HL-60/S4 treated with phorbol 12-myristate 13-acetate at 8.2 ng/mL for 4 days and 3 days (cell line): ENCODE measurements at regions not wholly inside any gene's neighbourhood (a gene's known extent, or its start where the extent isn't known, plus 50 kb on each side); places are given as distances from the start of the nearest gene placed in this dataset.

Experiments used
- in situ Hi-C: fragments of 300-500 bp; cut with MboI; formaldehyde crosslinking; loops from 2 replicates; pipeline ENCODE4 v1.15.0; 2022; ENCODE audit warnings: low sequenced_read_pairs

GRCh38 chr2:12050396-12050795, 304.0 kb downstream of the LPIN1 start:
- in situ Hi-C loops: no loop called here

DNA sequence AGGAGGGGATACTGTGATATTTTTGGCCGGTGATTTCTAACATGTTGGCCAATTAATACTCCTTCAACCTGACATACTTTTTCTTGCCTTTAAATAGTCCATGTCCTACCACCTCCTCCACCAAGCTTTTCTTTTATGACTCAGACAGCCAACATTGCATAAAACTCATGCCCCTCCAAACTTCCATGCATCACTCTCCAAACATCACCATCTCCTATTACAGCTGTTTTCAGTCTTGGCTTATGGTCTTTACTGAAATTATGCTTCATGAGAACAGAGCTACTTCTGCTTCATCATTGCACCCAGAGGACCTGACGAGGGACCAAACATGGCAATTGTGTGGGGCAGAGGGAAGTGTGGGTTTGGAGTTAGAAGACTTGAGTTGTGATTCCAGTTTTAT, 305.4 kb downstream of the LPIN1 start:
- in situ Hi-C loops: no loop called here

GRCh38 chr2:12052796-12053195, 306.4 kb downstream of the LPIN1 start:
- in situ Hi-C loops: no loop called here

- in situ Hi-C loops: no loop called here
Measured at GRCh38 chr2:12054956-12055618, 308.7 kb downstream of the LPIN1 start.

GRCh38 chr2:12057436-12058166, 311.2 kb downstream of the LPIN1 start:
- in situ Hi-C loops: no loop called here

DNA sequence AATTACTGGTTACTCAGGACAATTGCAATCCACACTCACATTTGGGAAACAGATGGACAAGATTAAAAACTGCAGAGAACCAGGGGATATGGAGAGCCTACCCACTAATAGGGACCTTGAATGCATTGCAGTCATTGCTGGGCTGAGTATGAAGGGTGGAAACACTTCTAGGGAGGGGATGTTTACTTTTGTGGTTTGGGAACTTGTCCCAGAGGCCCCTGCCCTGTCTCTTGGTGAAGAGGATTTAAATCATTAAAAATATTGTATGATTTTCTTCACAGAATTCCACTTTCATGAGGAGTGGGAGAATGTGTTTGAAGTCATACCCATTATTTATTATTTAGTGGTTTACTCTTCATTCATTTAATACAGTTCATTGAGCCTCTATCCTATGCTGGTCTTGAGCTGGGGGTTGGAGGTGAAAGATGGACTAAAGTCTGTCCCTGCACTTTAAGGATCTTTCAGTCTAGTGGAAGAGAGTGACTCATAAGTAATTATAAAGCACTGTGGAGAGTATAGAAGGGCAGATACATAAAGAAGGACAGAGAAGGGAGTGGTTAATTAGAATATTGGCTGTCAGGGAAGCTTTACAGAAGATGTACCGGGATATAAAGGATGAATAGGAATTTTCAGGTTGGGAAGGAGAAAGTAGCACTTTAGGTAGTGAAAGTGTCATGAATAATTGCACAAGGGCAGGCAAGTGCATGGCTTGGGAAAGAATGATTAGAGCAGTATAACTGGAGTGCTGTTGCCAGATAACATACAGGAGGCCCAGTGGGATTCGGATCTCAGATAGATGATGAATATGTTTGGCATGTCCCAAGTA, 313.4 kb downstream of the LPIN1 start:
- in situ Hi-C loops: no loop called here

GRCh38 chr2:12060886-12061285, 314.5 kb downstream of the LPIN1 start:
- in situ Hi-C loops: no loop called here

GRCh38 chr2:12061286-12062052, 315.0 kb downstream of the LPIN1 start:
- in situ Hi-C loops: no loop called here

- in situ Hi-C loops: no loop called here
Measured at GRCh38 chr2:12062053-12062395, 315.6 kb downstream of the LPIN1 start.

DNA sequence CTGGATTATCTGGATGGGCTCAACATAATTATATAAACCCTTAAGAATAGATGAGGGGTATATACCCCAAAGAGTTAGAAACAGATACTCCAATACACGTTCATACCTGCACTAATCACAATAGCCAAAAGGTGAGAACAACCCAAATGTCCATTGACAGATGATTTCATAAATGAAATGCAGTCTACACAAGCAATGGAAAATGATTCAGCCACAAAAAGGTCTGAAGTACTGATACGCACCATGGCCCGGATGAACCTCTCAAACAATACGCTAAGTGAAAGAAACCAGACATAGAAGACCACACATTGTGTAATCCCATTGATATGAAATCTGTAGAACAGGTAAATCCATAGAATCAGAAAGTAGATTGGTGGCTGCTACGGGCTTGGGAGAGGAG, 316.8 kb downstream of the LPIN1 start:
- in situ Hi-C loops: no loop called here

GRCh38 chr2:12064153-12064552, 317.7 kb downstream of the LPIN1 start:
- in situ Hi-C loops: no loop called here

GRCh38 chr2:12066116-12066515, 319.7 kb downstream of the LPIN1 start:
- in situ Hi-C loops: no loop called here

- in situ Hi-C loops: no loop called here
Measured at GRCh38 chr2:12066986-12067385, 320.6 kb downstream of the LPIN1 start.

DNA sequence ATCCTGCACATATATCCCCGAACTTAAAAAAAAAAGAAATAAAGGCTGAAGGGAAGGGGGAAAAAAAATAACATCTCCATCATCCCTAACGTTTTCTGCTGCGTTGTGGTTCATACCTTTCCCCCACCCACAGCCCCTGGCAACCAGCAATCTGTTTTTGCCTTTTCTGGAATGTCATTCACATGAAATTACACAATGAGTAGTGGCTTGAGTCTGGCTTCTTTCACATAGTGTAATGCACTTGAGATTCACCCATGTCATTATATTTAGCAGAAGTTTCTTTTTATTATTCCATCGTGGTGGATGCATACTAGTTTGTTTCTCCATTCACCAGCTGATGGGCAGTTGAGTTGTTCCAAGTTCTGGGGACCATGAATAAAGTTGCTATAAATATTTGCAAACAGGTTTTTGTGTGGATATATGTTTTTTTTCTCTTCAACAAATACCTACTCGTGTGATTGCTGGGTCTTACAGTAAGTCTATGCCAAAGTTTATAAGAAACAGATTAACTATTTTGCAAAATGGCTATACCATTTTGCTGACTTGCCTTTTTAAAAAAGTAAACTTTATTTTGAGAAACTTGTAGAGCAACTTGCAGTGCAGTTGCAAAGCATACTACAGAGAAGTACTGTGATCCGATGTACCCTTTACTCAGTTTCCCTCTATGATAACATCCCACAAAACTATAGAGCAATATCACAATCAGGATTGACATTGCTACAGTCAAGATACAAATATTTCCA, 322.5 kb downstream of the LPIN1 start:
- in situ Hi-C loops: no loop called here

GRCh38 chr2:12070153-12070552, 323.7 kb downstream of the LPIN1 start:
- in situ Hi-C loops: no loop called here

GRCh38 chr2:12070581-12070980, 324.1 kb downstream of the LPIN1 start:
- in situ Hi-C loops: no loop called here

DNA sequence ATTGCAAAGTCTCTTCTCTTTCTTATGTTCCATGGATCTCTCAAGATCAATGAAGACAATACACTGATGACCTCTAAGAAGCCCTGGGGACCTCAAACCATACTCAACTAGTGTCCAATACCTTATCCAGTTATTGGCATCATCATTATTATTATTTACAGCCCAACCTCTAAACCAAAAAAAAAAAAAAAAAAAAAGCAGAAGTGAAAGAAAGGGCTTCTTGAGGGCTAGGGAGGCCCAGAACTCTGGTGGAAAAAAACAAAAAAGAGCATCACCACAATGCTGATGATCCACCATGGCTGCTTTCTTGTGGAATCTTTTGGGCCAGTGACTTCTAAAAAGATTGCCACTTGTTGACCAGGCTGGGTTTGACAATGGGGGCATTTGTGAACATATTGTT, 324.9 kb downstream of the LPIN1 start:
- in situ Hi-C loops: no loop called here

GRCh38 chr2:12073217-12073852, 326.9 kb downstream of the LPIN1 start:
- in situ Hi-C loops: no loop called here

- in situ Hi-C loops: no loop called here
Measured at GRCh38 chr2:12074126-12074844, 327.9 kb downstream of the LPIN1 start.
